ENCODE measurements at regions not wholly inside any gene's neighbourhood (a gene's known extent, or its start where the extent isn't known, plus 50 kb on each side); places are given as distances from the start of the nearest gene placed in this dataset.

GRCh38 chr16:27689711-27690110 is 139.8 kb downstream of the KATNIP start:
- no peak for TF ChIP-seq POLR2A (IDR thresholded peaks at IDR 0.05)
- TF ChIP-seq CTCF (IDR thresholded peaks at IDR 0.05 in 4 of 5, conservative IDR thresholded peaks at IDR 0.05 in 1 of 5), result no peak

All from gastrocnemius medialis (tissue), 4 donors.